Thyroid gland (tissue), 4 donors: ENCODE measurements at regions not wholly inside any gene's neighbourhood (a gene's known extent, or its start where the extent isn't known, plus 50 kb on each side); places are given as distances from the start of the nearest gene placed in this dataset.

Experiments used
- DNase-seq, 2 donors: peaks; one replicate each; pipeline ENCODE4 v3.0.0-alpha.2; 2019
- H3K27ac ChIP-seq, 3 donors: fragments of 200-600 bp; sonication (generic); 1 replicate in 2 of 3; 2 replicates in 1 of 3; pipeline ENCODE4 v1.5.1; 2016 to 2019; ENCODE audit warnings: mild to moderate bottlenecking in 1 of 3, moderate library complexity in 1 of 3
- H3K27me3 ChIP-seq: fragments of 200-600 bp; sonication (generic); one replicate; pipeline ENCODE4 v1.5.1; 2019
- H3K36me3 ChIP-seq, 2 donors: fragments of 200-600 bp; sonication (generic); one replicate each; pipeline ENCODE4 v1.5.1; 2016 to 2019
- H3K4me1 ChIP-seq, 2 donors: fragments of 200-600 bp; sonication (generic); one replicate each; pipeline ENCODE4 v1.5.1; 2017 to 2019
- H3K4me3 ChIP-seq, 3 donors: fragments of 200-600 bp; sonication (generic); replicated peaks in 1 of 3; 1 replicate in 2 of 3; 2 replicates in 1 of 3; pipeline ENCODE4 v1.5.1; 2016; ENCODE audit warnings: mild to moderate bottlenecking in 1 of 3
- H3K9me3 ChIP-seq: fragments of 200-600 bp; sonication (generic); one replicate; pipeline ENCODE4 v1.5.1; 2017
- CTCF ChIP-seq, 6 experiments: fragments of 200-600 bp in 3 of 6; fragments of 450-650 bp in 3 of 6; sonication (generic) in 3 of 6; IDR thresholded peaks; one replicate each; pipeline ENCODE4 v1.5.1; 2016 to 2019; ENCODE audit warnings: antibody characterized with exemption in 6 of 6, mild to moderate bottlenecking in 2 of 6, inconsistent platforms in 1 of 6, moderate library complexity in 1 of 6
- POLR2A ChIP-seq, 2 donors: fragments of 450-650 bp; IDR thresholded peaks; one replicate each; pipeline ENCODE4 v1.6.1; 2017; ENCODE audit warnings: antibody characterized with exemption in 2 of 2, mild to moderate bottlenecking in 2 of 2, moderate library complexity in 1 of 2
- WGBS, 2 donors: methylation state at CpG; one replicate each; pipeline ENCODE4 v1.1.5; 2017; 5-methylcytosine and 5-hydroxymethylcytosine counted together
- intact Hi-C: fragments of 100-400 bp; cut with DNase I; formaldehyde crosslinking; loops from one replicate; pipeline ENCODE4 v1.15.1; 2023

GRCh38 chr5:171612749-171613148 is 172.9 kb upstream of the SMIM23 start:
- Histone ChIP-seq H3K9me3 (no peaks in the 10 kb centered on the region), H3K27ac (no peak overlapping the region), H3K4me3 (no peak overlapping the region), H3K36me3 (no peaks in the 10 kb centered on the region), H3K4me1 (peaks cover 0 to 5% of the 10 kb centered on the region in 2 donors), H3K27me3 (no peaks in the 10 kb centered on the region)
- intact Hi-C loops: no loop called here
- WGBS, 2 donors: 77 to 83% methylated on average over 5 of the region's 5 CpGs
- DNase-seq: no peak
- TF ChIP-seq CTCF (IDR thresholded peaks at IDR 0.05): no peak
- TF ChIP-seq POLR2A (IDR thresholded peaks at IDR 0.05): no peak

- DNase-seq: no peak
- H3K4me3 ChIP-seq: no peak overlapping the region
- H3K36me3 ChIP-seq: no peaks in the 10 kb centered on the region
- H3K4me1 ChIP-seq: peaks cover 0 to 5% of the 10 kb centered on the region in 2 donors
- H3K27me3 ChIP-seq: no peaks in the 10 kb centered on the region
- no peak overlapping the region for H3K27ac ChIP-seq
- H3K9me3 ChIP-seq: no peaks in the 10 kb centered on the region
- intact Hi-C loops: no loop called here
- 89 to 94% methylated on average over 5 of the region's 5 CpGs for WGBS, 2 donors
- TF ChIP-seq CTCF (IDR thresholded peaks at IDR 0.05) (no peak), POLR2A (IDR thresholded peaks at IDR 0.05) (no peak)
These were observed 171.1 kb upstream of the SMIM23 start for GRCh38 chr5:171614511-171614910.

GRCh38 chr5:171614971-171615653 is 170.5 kb upstream of the SMIM23 start:
- DNase-seq: peak; percentile 72 to 85
- no peak overlapping the region for H3K27ac ChIP-seq
- H3K9me3 ChIP-seq: no peaks in the 10 kb centered on the region
- intact Hi-C loops: no loop called here
- 59 to 61% methylated on average over 17 to 21 of the region's 22 CpGs for WGBS, 2 donors
- H3K27me3 ChIP-seq: no peaks in the 10 kb centered on the region
- H3K36me3 ChIP-seq: no peaks in the 10 kb centered on the region
- H3K4me3 ChIP-seq: no peak overlapping the region
- TF ChIP-seq POLR2A (IDR thresholded peaks at IDR 0.05) (no peak), CTCF (IDR thresholded peaks at IDR 0.05) (no peak)
- peaks cover 0 to 5% of the 10 kb centered on the region in 2 donors for H3K4me1 ChIP-seq

GRCh38 chr5:171615705-171616640 is 169.6 kb upstream of the SMIM23 start:
- Histone ChIP-seq H3K4me1 (peaks cover 0 to 5% of the 10 kb centered on the region in 2 donors), H3K4me3 (no peak overlapping the region), H3K27ac (no peak overlapping the region), H3K9me3 (no peaks in the 10 kb centered on the region), H3K27me3 (no peaks in the 10 kb centered on the region), H3K36me3 (no peaks in the 10 kb centered on the region)
- intact Hi-C loops: no loop called here
- TF ChIP-seq CTCF (IDR thresholded peaks at IDR 0.05) (no peak), POLR2A (IDR thresholded peaks at IDR 0.05) (no peak)
- 46 to 52% methylated on average over 13 to 22 of the region's 22 CpGs for WGBS, 2 donors
- DNase-seq: no peak

- Histone ChIP-seq H3K27me3 (no peaks in the 10 kb centered on the region), H3K4me3 (no peak overlapping the region), H3K9me3 (no peaks in the 10 kb centered on the region), H3K36me3 (no peaks in the 10 kb centered on the region), H3K27ac (no peak overlapping the region), H3K4me1 (peaks cover 0 to 5% of the 10 kb centered on the region in 2 donors)
- WGBS, 2 donors: 93 to 94% methylated on average over 12 of the region's 12 CpGs
- DNase-seq: no peak
- no peak for TF ChIP-seq POLR2A (IDR thresholded peaks at IDR 0.05)
- TF ChIP-seq CTCF (IDR thresholded peaks at IDR 0.05): no peak
- intact Hi-C loops: no loop called here
These were observed 168.4 kb upstream of the SMIM23 start for GRCh38 chr5:171617266-171617665.
